Choroid plexus epithelial cell (primary cell): ENCODE measurements at regions not wholly inside any gene's neighbourhood (a gene's known extent, or its start where the extent isn't known, plus 50 kb on each side); places are given as distances from the start of the nearest gene placed in this dataset.
"Not testable (repeated sequence)": the region's sequence is repeated elsewhere in the genome, so short reads cannot be mapped to it uniquely, and the experiment has no call there.

Source experiments
- DNase-seq: peaks from one replicate; pipeline ENCODE4 v3.0.0-alpha.2; 2010; ENCODE audit warnings: low read depth
- H3K4me3 ChIP-seq: 2 replicates; pipeline ENCODE4 v1.5.1; 2011; ENCODE audit warnings: low read depth, mild to moderate bottlenecking, control low read depth, low read length, moderate library complexity
- CTCF ChIP-seq: conservative IDR thresholded peaks from 2 replicates; pipeline ENCODE4 v1.5.1; 2011; ENCODE audit warnings: low read depth, mild to moderate bottlenecking, control low read depth, inconsistent platforms, low read length, moderate library complexity

GRCh38 chr14:82655770-82656169 is 1122.1 kb upstream of the SEL1L start:
- no peak overlapping the region for H3K4me3 ChIP-seq
- DNase-seq: no peak
- no peak for TF ChIP-seq CTCF

- TF ChIP-seq CTCF: no peak
- DNase-seq: no peak
- no peak overlapping the region for H3K4me3 ChIP-seq
Observed at GRCh38 chr14:82657186-82657675, 1123.6 kb upstream of the SEL1L start.

- DNase-seq: no peak
Observed at GRCh38 chr14:82661258-82661657, 1127.6 kb upstream of the SEL1L start.

GRCh38 chr14:82667006-82667405 is 1133.4 kb upstream of the SEL1L start:
- TF ChIP-seq CTCF: no peak
- DNase-seq: no peak
- no peak overlapping the region for H3K4me3 ChIP-seq

More at GRCh38 chr14:82661258-82661657, 1127.6 kb upstream of the SEL1L start:
- TF ChIP-seq CTCF: no peak
- no peak overlapping the region for H3K4me3 ChIP-seq

- no peak for TF ChIP-seq CTCF
- H3K4me3 ChIP-seq: no peak overlapping the region
- no peak for DNase-seq
Observed at GRCh38 chr14:82667501-82667900, 1133.8 kb upstream of the SEL1L start.

- no peak for TF ChIP-seq CTCF
- no peak overlapping the region for H3K4me3 ChIP-seq
- no peak for DNase-seq
Observed at GRCh38 chr14:82676403-82676802, 1142.8 kb upstream of the SEL1L start.

- no peak for TF ChIP-seq CTCF
- H3K4me3 ChIP-seq: no peak overlapping the region
- DNase-seq: no peak
Observed at GRCh38 chr14:82689948-82690347, 1156.3 kb upstream of the SEL1L start.

- not testable (repeated sequence) for H3K4me3 ChIP-seq, DNase-seq
Observed at GRCh38 chr14:82691191-82691590, 1157.5 kb upstream of the SEL1L start.
